ENCODE measurements at regions not wholly inside any gene's neighbourhood (a gene's known extent, or its start where the extent isn't known, plus 50 kb on each side); places are given as distances from the start of the nearest gene placed in this dataset.
"Not testable (repeated sequence)": the region's sequence is repeated elsewhere in the genome, so short reads cannot be mapped to it uniquely, and the experiment has no call there.

GRCh38 chr4:129254126-129254525, 158.2 kb downstream of the C4orf33 start:
- no peak for DNase-seq (ENCODE audit: low read depth)

GRCh38 chr4:129254526-129254925, 158.6 kb downstream of the C4orf33 start:
- no peak for DNase-seq (ENCODE audit: low read depth)

GRCh38 chr4:129261584-129261983, 165.6 kb downstream of the C4orf33 start:
- DNase-seq (ENCODE audit: low read depth): no peak

- DNase-seq (ENCODE audit: low read depth): no peak
Measured at GRCh38 chr4:129264008-129264657, 168.2 kb downstream of the C4orf33 start.

- DNase-seq (ENCODE audit: low read depth): no peak
Measured at GRCh38 chr4:129278868-129279267, 182.9 kb downstream of the C4orf33 start.

GRCh38 chr4:129282293-129282692, 186.3 kb downstream of the C4orf33 start:
- no peak for DNase-seq (ENCODE audit: low read depth)

GRCh38 chr4:129292194-129292593, 196.2 kb downstream of the C4orf33 start:
- not testable (repeated sequence) for DNase-seq (ENCODE audit: low read depth)

GRCh38 chr4:129314781-129315180, 218.8 kb downstream of the C4orf33 start:
- no peak for DNase-seq (ENCODE audit: low read depth)

GRCh38 chr4:129322920-129323319, 227.0 kb downstream of the C4orf33 start:
- DNase-seq (ENCODE audit: low read depth): peak; percentile 26

- DNase-seq (ENCODE audit: low read depth): peak; percentile 23
Measured at GRCh38 chr4:129323658-129324057, 227.7 kb downstream of the C4orf33 start.

- no peak for DNase-seq (ENCODE audit: low read depth)
Measured at GRCh38 chr4:129326571-129327460, 230.9 kb downstream of the C4orf33 start.

GRCh38 chr4:129327637-129328036, 231.7 kb downstream of the C4orf33 start:
- DNase-seq (ENCODE audit: low read depth): no peak

GRCh38 chr4:129328162-129328561, 232.2 kb downstream of the C4orf33 start:
- DNase-seq (ENCODE audit: low read depth): no peak

- DNase-seq (ENCODE audit: low read depth): no peak
Measured at GRCh38 chr4:129334136-129334535, 238.2 kb downstream of the C4orf33 start.

- no peak for DNase-seq (ENCODE audit: low read depth)
Measured at GRCh38 chr4:129335276-129335675, 239.3 kb downstream of the C4orf33 start.

- no peak for DNase-seq (ENCODE audit: low read depth)
Measured at GRCh38 chr4:129335818-129336217, 239.9 kb downstream of the C4orf33 start.

GRCh38 chr4:129336457-129337227, 240.7 kb downstream of the C4orf33 start:
- no peak for DNase-seq (ENCODE audit: low read depth)

- no peak for DNase-seq (ENCODE audit: low read depth)
Measured at GRCh38 chr4:129337228-129337620, 241.3 kb downstream of the C4orf33 start.

- peak; percentile 23 for DNase-seq (ENCODE audit: low read depth)
Measured at GRCh38 chr4:129342819-129343408, 247.0 kb downstream of the C4orf33 start.

GRCh38 chr4:129344058-129344457, 248.1 kb downstream of the C4orf33 start:
- DNase-seq (ENCODE audit: low read depth): peak; percentile 40

- no peak for DNase-seq (ENCODE audit: low read depth)
Measured at GRCh38 chr4:129345609-129346008, 249.7 kb downstream of the C4orf33 start.

All from myocyte (in vitro differentiated cells).